Esophagus muscularis mucosa (tissue), 4 donors: ENCODE measurements at regions not wholly inside any gene's neighbourhood (a gene's known extent, or its start where the extent isn't known, plus 50 kb on each side); places are given as distances from the start of the nearest gene placed in this dataset.
A peak's percentile ranks its signal among the peaks of the same experiment; 100 is the strongest.
"Not testable (repeated sequence)": the region's sequence is repeated elsewhere in the genome, so short reads cannot be mapped to it uniquely, and the experiment has no call there.

ENCODE experiments used
- DNase-seq: peaks from one replicate; pipeline ENCODE4 v3.0.0-alpha.2; 2017; ENCODE audit errors: extremely low spot score
- H3K27ac ChIP-seq, 4 donors: fragments of 200-600 bp; sonication (generic); replicated peaks in 1 of 4; 1 replicate in 3 of 4; 2 replicates in 1 of 4; pipeline ENCODE4 v1.5.1; 2016 to 2019; ENCODE audit warnings: mild to moderate bottlenecking in 1 of 4
- H3K27me3 ChIP-seq, 4 donors: fragments of 200-600 bp; sonication (generic); one replicate each; pipeline versions ENCODE4 v1.5.1 to v1.6.0; 2016 to 2019
- H3K36me3 ChIP-seq, 4 donors: fragments of 200-600 bp; sonication (generic); one replicate each; pipeline ENCODE4 v1.5.1; 2016 to 2019
- H3K4me1 ChIP-seq, 4 donors: fragments of 200-600 bp; sonication (generic); one replicate each; pipeline ENCODE4 v1.5.1; 2016 to 2019
- H3K4me3 ChIP-seq, 4 donors: fragments of 200-600 bp; sonication (generic); 1 replicate in 2 of 4; 2 replicates in 2 of 4; pipeline ENCODE4 v1.5.1; 2016 to 2019; ENCODE audit warnings: mild to moderate bottlenecking in 4 of 4, moderate library complexity in 1 of 4
- H3K9me3 ChIP-seq, 4 donors: fragments of 200-600 bp; sonication (generic); 1 replicate in 3 of 4; 2 replicates in 1 of 4; pipeline ENCODE4 v1.5.1; 2016 to 2019
- EP300 ChIP-seq: sonication (generic); formaldehyde crosslinking; IDR thresholded peaks from one replicate; pipeline ENCODE4 v1.6.1; 2017; ENCODE audit warnings: antibody characterized with exemption
- POLR2A ChIP-seq: fragments of 450-650 bp; IDR thresholded peaks from one replicate; pipeline ENCODE4 v1.6.1; 2017; ENCODE audit warnings: antibody characterized with exemption, moderate library complexity, mild to moderate bottlenecking, low read depth
- POLR2AphosphoS5 ChIP-seq, 2 donors: sonication (generic); formaldehyde crosslinking; IDR thresholded peaks; one replicate each; pipeline ENCODE4 v1.6.1; 2017; ENCODE audit warnings: antibody characterized with exemption in 2 of 2
- WGBS: methylation state at CpG from one replicate; pipeline ENCODE4 v1.1.5; 2018; 5-methylcytosine and 5-hydroxymethylcytosine counted together
- intact Hi-C: fragments of 100-400 bp; cut with DNase I; formaldehyde crosslinking; loops from one replicate; pipeline ENCODE4 v1.15.1; 2023
- TF ChIP-seq, protein P1 (sequence below), 3 experiments: fragments of 200-600 bp in 2 of 3; fragments of 450-650 bp in 1 of 3; sonication (generic) in 2 of 3; IDR thresholded peaks; one replicate each; pipeline ENCODE4 v1.5.1; 2017 to 2019; ENCODE audit warnings: antibody characterized with exemption in 3 of 3, mild to moderate bottlenecking in 2 of 3, moderate library complexity in 1 of 3

DNA sequence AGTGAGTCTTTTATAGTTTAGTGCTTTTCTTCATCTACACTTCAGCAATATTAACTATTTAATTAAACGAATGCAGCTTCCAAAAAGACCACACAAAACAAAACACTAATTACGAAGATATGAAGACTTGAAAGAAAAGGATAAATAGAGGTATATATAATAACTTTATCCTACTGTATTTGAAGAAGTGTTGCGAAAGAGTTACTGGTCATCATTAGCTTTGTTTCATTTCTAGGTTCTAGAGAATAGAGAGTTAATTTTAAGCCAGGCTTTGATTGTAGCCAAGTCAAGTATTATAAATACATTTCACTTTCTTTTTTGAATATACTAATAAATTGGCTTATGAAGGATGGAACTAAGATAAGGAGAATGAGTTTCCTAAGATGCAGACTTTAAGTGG lies 416.8 kb upstream of the GBE1 start:
- no peak for DNase-seq
- intact Hi-C loops: no loop called here
- Histone ChIP-seq H3K9me3 (no peaks in the 10 kb centered on the region), H3K4me1 (no peaks in the 10 kb centered on the region), H3K27ac (no peak overlapping the region), H3K4me3 (no peak overlapping the region), H3K27me3 (no peaks in the 10 kb centered on the region), H3K36me3 (no peaks in the 10 kb centered on the region)
- no peak for TF ChIP-seq POLR2AphosphoS5 (IDR thresholded peaks at IDR 0.05)
- TF ChIP-seq, protein P1, sequence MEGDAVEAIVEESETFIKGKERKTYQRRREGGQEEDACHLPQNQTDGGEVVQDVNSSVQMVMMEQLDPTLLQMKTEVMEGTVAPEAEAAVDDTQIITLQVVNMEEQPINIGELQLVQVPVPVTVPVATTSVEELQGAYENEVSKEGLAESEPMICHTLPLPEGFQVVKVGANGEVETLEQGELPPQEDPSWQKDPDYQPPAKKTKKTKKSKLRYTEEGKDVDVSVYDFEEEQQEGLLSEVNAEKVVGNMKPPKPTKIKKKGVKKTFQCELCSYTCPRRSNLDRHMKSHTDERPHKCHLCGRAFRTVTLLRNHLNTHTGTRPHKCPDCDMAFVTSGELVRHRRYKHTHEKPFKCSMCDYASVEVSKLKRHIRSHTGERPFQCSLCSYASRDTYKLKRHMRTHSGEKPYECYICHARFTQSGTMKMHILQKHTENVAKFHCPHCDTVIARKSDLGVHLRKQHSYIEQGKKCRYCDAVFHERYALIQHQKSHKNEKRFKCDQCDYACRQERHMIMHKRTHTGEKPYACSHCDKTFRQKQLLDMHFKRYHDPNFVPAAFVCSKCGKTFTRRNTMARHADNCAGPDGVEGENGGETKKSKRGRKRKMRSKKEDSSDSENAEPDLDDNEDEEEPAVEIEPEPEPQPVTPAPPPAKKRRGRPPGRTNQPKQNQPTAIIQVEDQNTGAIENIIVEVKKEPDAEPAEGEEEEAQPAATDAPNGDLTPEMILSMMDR (IDR thresholded peaks at IDR 0.05): no peak
- no peak for TF ChIP-seq POLR2A
- TF ChIP-seq EP300: no peak
- 92% methylated on average over 3 of the region's 3 CpGs for WGBS

DNA sequence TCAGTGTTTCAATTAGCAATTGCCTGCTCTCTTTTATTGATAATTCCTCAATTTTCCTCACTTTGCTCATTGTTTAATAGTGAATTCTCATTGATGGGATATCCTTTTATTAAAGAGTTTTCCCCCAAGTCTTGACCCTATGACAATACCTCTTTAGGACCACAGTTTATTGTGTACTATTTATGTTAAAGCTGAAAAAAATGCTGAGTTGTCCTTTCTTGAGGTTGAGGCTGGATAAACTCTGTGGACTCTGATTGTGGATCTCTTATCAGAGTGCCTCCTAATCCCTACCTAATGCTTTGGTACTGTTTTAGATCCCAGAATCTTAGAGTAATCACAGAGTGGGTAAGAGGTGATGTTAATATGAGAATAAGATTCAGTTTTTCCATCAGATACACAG lies 416.3 kb upstream of the GBE1 start:
- Histone ChIP-seq H3K36me3 (no peaks in the 10 kb centered on the region), H3K9me3 (no peaks in the 10 kb centered on the region), H3K27me3 (no peaks in the 10 kb centered on the region), H3K27ac (no peak overlapping the region), H3K4me1 (no peaks in the 10 kb centered on the region), H3K4me3 (no peak overlapping the region)
- TF ChIP-seq, protein P1 (IDR thresholded peaks at IDR 0.05): no peak
- TF ChIP-seq POLR2A (no peak), POLR2AphosphoS5 (IDR thresholded peaks at IDR 0.05) (no peak), EP300 (no peak)
- DNase-seq: no peak
- intact Hi-C loops: no loop called here

DNA sequence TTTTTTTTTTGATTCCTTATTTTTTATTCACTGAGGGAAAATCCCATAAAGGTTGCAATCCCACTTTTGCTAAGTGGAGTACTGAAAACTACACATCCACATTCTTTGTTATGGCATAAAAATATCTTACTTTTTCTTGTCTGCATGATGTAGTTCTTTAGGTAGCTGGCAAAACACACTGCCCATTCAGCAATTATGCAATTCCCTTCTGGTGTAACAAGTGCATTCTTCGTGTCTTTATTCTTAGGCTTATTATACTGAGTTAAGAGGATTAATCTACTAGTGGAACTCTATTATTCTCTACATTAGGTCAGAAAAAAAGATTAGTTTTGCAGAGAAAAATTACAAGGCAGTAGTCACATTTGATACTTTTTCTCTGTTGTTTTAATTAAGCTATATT lies 403.8 kb upstream of the GBE1 start:
- no peaks in the 10 kb centered on the region for H3K9me3 ChIP-seq
- no peaks in the 10 kb centered on the region for H3K27me3 ChIP-seq
- TF ChIP-seq POLR2A (no peak), EP300 (no peak), POLR2AphosphoS5 (IDR thresholded peaks at IDR 0.05) (no peak)
- TF ChIP-seq, protein P1 (IDR thresholded peaks at IDR 0.05): no peak
- H3K36me3 ChIP-seq: no peaks in the 10 kb centered on the region
- DNase-seq: no peak
- H3K27ac ChIP-seq: no peak overlapping the region
- intact Hi-C loops: no loop called here
- H3K4me3 ChIP-seq: no peak overlapping the region
- no peaks in the 10 kb centered on the region for H3K4me1 ChIP-seq
- 86% methylated on average over 1 of the region's 1 CpG for WGBS

DNA sequence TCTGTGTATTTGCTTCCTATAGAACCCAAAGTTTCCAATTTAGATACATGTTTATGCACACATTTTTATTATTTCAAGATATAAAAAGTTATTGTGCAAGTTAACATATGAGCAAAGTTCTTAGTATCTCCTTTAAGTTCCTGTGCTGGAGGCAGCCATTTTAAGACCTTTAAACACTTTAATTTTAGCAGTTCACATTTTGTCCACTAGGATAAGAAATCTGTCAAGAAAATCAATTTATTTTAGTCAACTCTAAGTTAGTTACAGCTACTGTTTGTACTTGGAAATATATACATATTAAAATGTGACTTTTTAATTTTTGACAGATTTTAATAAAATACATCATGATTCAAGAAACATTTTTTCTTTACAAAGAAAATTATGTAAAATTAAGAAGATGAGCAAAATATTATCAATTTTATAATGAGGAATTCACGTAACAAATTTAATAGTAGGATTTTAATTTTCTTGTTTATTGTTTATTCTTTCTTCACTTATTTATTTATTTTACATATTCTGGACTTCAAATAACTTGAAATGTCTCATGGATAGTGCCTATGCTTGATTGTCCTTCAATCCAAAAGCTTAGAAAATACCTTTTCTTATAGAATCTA lies 402.6 kb upstream of the GBE1 start:
- intact Hi-C loops: no loop called here
- 94% methylated on average over 1 of the region's 1 CpG for WGBS

DNA sequence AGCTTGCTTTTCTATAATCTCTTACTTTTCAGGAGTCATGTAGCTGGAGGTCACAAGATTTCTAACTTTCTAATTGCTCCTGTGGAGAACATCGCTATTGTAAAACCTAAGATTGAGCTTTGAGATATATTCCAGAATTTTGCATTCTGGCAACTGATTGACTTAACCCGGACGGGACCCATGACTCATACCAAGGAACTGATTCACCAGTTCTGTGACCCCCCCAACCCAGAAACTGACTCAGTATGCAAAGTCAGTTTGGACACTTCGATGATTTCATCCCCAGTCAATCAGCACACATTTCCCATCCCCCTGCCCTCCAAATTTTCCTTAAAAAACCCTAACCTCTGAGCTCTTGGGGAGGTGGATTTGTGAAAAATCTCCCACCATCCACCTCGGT lies 396.5 kb upstream of the GBE1 start:
- TF ChIP-seq EP300 (no peak), POLR2AphosphoS5 (IDR thresholded peaks at IDR 0.05) (no peak)
- TF ChIP-seq, protein P1 (IDR thresholded peaks at IDR 0.05): no peak
- H3K4me1 ChIP-seq: no peaks in the 10 kb centered on the region
- no peaks in the 10 kb centered on the region for H3K27me3 ChIP-seq
- H3K27ac ChIP-seq: no peak overlapping the region
- DNase-seq: no peak
- H3K36me3 ChIP-seq: no peaks in the 10 kb centered on the region
- no peaks in the 10 kb centered on the region for H3K9me3 ChIP-seq
- no peak overlapping the region for H3K4me3 ChIP-seq
- 77% methylated on average over 5 of the region's 5 CpGs for WGBS
- intact Hi-C loops: no loop called here

More for the DNA sequence above, 402.6 kb upstream of the GBE1 start:
- DNase-seq: no peak
- Histone ChIP-seq H3K4me3 (no peak overlapping the region), H3K36me3 (no peaks in the 10 kb centered on the region), H3K4me1 (no peaks in the 10 kb centered on the region), H3K27me3 (no peaks in the 10 kb centered on the region), H3K9me3 (no peaks in the 10 kb centered on the region), H3K27ac (no peak overlapping the region)
- TF ChIP-seq, protein P1 (IDR thresholded peaks at IDR 0.05): peak in 1 of 3 experiments; percentile 38
- TF ChIP-seq POLR2A: no peak

DNA sequence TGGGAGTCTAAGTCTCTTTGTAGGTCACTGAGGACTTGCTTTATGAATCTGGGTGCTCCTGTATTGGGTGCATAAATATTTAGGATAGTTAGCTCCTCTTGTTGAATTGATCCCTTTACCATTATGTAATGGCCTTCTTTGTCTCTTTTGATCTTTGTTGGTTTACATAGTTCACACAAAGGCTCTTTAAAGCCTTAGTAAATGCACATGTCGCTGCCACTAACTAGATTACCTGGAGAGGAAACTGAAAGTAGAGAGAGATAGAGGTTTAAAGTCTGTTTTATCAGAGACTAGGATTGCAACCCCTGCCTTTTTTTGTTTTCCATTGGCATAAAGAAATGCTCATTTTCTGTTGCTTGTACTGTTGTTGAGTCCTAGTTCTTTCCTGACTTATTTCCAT lies 392.4 kb upstream of the GBE1 start:
- H3K36me3 ChIP-seq, H3K9me3 ChIP-seq, DNase-seq, H3K27me3 ChIP-seq, H3K4me3 ChIP-seq, H3K27ac ChIP-seq, H3K4me1 ChIP-seq, intact Hi-C loops: not testable (repeated sequence)
- 82% methylated on average over 1 of the region's 1 CpG for WGBS
